Sigmoid colon (tissue), 3 donors: ENCODE measurements at regions not wholly inside any gene's neighbourhood (a gene's known extent, or its start where the extent isn't known, plus 50 kb on each side); places are given as distances from the start of the nearest gene placed in this dataset.

Experiments
- CTCF ChIP-seq, 4 experiments: fragments of 450-650 bp in 3 of 4; fragments of 200-600 bp in 1 of 4; IDR thresholded peaks; one replicate each; pipeline ENCODE4 v1.5.1; 2016 to 2019; ENCODE audit warnings: antibody characterized with exemption in 4 of 4, mild to moderate bottlenecking in 3 of 4, moderate library complexity in 2 of 4
- POLR2A ChIP-seq, 2 donors: fragments of 450-650 bp; IDR thresholded peaks; one replicate each; pipeline ENCODE4 v1.6.1; 2016; ENCODE audit warnings: antibody characterized with exemption in 2 of 2, mild to moderate bottlenecking in 2 of 2, moderate library complexity in 2 of 2

DNA sequence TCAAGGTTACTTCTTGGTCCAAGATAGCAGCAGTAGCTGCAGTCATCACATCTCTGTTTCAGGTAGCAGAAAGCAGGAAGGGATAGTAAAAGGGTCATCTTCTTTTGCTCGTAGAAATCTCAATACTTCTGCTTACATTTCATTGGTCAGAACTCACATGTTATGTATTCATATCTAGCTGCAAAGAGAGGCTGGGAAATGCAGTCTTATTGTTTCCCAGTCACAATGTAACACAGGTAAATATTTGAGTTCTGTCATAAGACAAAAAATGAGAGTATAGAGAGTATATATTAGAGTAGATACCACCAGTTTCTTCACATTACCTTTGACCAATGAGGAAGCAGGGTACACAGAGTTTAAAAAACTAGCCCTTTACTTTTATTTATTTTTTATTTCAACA lies 132.4 kb upstream of the ITGA6 start:
- TF ChIP-seq CTCF (IDR thresholded peaks at IDR 0.05) (no peak), POLR2A (IDR thresholded peaks at IDR 0.05) (no peak)
